Adipocyte (in vitro differentiated cells): ENCODE measurements at regions not wholly inside any gene's neighbourhood (a gene's known extent, or its start where the extent isn't known, plus 50 kb on each side); places are given as distances from the start of the nearest gene placed in this dataset.
"Not testable (repeated sequence)": the region's sequence is repeated elsewhere in the genome, so short reads cannot be mapped to it uniquely, and the experiment has no call there.

Experiments used
- DNase-seq: peaks from one replicate; pipeline ENCODE4 v3.0.0-alpha.2; 2015; ENCODE audit warnings: low read depth
- H3K27me3 ChIP-seq: replicated peaks from 2 replicates; pipeline ENCODE4 v1.7.0; 2013; ENCODE audit warnings: mild to moderate bottlenecking, low read length, moderate library complexity; ENCODE audit not compliant: control insufficient read depth, insufficient read depth
- H3K36me3 ChIP-seq: 2 replicates; pipeline ENCODE4 v1.7.0; 2013; ENCODE audit warnings: low read length, mild to moderate bottlenecking, moderate library complexity; ENCODE audit not compliant: control insufficient read depth, insufficient read depth, severe bottlenecking
- H3K4me1 ChIP-seq: 2 replicates; pipeline ENCODE4 v1.7.0; 2013; ENCODE audit warnings: mild to moderate bottlenecking, low read length, moderate library complexity; ENCODE audit not compliant: control insufficient read depth, insufficient read depth
- H3K4me3 ChIP-seq: 2 replicates; pipeline ENCODE4 v1.7.0; 2013; ENCODE audit warnings: mild to moderate bottlenecking, low read length, moderate library complexity
- H3K9ac ChIP-seq: 2 replicates; pipeline ENCODE4 v1.7.0; 2013; ENCODE audit warnings: mild to moderate bottlenecking, low read length, moderate library complexity
- H3K9me3 ChIP-seq: 2 replicates; pipeline ENCODE4 v1.7.0; 2013; ENCODE audit warnings: mild to moderate bottlenecking, low read length, moderate library complexity; ENCODE audit not compliant: control insufficient read depth

DNA sequence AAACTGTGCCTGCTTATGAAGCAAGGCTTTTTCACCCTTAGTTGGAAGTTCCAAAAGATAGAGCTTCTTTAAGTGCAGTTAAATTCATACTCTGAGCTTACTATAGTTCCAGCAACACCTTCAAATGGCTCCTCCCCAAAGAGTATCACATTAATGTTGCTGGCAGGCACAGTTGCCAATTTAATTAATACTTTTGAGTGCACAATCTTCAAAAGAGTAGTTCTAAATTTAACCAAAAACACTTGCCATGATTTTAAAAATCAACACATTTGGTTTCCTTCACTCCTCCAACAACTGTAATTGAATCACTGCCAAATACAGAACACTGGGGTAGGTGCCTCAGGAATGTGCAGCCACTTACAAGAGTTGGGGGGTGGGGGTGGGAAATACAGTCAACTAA is 150.6 kb upstream of the UBE2E3 start:
- Histone ChIP-seq H3K27me3 (no peaks in the 10 kb centered on the region), H3K4me3 (no peak overlapping the region), H3K9ac (no peak overlapping the region), H3K9me3 (no peaks in the 10 kb centered on the region), H3K4me1 (no peaks in the 10 kb centered on the region), H3K36me3 (no peaks in the 10 kb centered on the region)
- DNase-seq: no peak

DNA sequence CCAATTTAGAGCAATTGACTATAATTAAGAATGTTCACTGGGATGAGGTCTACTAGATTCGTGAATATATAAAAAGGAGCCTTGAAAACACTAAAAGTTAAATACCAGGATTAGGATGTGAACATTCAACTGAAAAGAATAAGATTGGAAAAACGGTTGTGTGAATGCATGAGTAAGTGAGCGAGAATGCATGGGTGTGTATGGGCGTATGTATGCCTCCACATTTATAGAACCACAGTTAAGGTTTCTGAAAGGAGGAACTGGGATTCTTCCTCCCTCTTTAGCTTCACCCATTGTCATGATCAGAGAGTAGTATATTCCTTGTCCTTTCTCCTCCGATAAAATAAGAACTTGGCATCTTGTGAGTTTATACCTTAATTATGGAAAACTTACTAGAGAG is 151.1 kb upstream of the UBE2E3 start:
- Histone ChIP-seq H3K9me3 (no peaks in the 10 kb centered on the region), H3K4me3 (no peak overlapping the region), H3K4me1 (no peaks in the 10 kb centered on the region), H3K9ac (no peak overlapping the region), H3K27me3 (no peaks in the 10 kb centered on the region), H3K36me3 (no peaks in the 10 kb centered on the region)
- no peak for DNase-seq

- no peak overlapping the region for H3K4me3 ChIP-seq
- DNase-seq: no peak
- no peaks in the 10 kb centered on the region for H3K36me3 ChIP-seq
- no peaks in the 10 kb centered on the region for H3K27me3 ChIP-seq
- H3K9me3 ChIP-seq: no peaks in the 10 kb centered on the region
- H3K9ac ChIP-seq: no peak overlapping the region
- H3K4me1 ChIP-seq: no peaks in the 10 kb centered on the region
Observed at GRCh38 chr2:180828756-180829155, 151.6 kb upstream of the UBE2E3 start.

DNA sequence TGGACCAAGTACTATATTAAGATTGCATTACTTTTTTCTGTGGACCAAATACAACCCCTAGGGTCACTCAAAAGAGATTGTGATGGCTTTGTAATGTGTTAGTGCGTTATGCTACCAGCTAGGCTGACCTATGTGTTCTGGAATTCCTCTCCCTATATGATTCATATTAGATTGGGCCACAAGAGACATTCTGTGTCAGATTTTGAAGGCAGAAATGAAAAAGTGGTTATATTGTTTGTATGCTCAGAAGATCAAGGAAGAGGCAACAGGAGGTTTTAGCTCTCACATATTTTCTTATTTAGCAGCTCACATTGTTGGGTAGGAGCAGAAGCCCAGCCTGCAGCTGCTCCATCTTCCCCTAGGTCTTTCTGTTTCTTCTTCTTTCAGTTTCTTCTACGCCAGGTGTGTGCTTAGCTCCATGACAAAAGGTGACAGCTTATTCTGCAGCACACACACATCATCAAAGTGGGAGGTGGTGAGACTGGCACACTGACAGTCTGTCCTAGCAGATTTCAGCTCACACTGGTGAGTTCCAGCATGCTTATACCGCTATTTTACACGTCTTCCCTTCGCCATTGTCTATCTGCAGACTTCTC is 156.8 kb upstream of the UBE2E3 start:
- peak; percentile 49 for DNase-seq
- H3K4me1 ChIP-seq: no peaks in the 10 kb centered on the region
- H3K4me3 ChIP-seq: no peak overlapping the region
- no peaks in the 10 kb centered on the region for H3K36me3 ChIP-seq
- H3K9ac ChIP-seq: no peak overlapping the region
- H3K27me3 ChIP-seq: no peaks in the 10 kb centered on the region
- no peaks in the 10 kb centered on the region for H3K9me3 ChIP-seq

GRCh38 chr2:180819106-180819505 is 161.3 kb upstream of the UBE2E3 start:
- H3K4me3 ChIP-seq: no peak overlapping the region
- H3K27me3 ChIP-seq: no peaks in the 10 kb centered on the region
- no peaks in the 10 kb centered on the region for H3K4me1 ChIP-seq
- H3K36me3 ChIP-seq: no peaks in the 10 kb centered on the region
- peaks cover 7% of the 10 kb centered on the region for H3K9me3 ChIP-seq
- no peak for DNase-seq
- H3K9ac ChIP-seq: no peak overlapping the region

GRCh38 chr2:180818700-180819099 is 161.7 kb upstream of the UBE2E3 start:
- H3K4me3 ChIP-seq, DNase-seq, H3K27me3 ChIP-seq, H3K36me3 ChIP-seq, H3K9me3 ChIP-seq, H3K9ac ChIP-seq, H3K4me1 ChIP-seq: not testable (repeated sequence)

GRCh38 chr2:180799141-180799540 is 181.3 kb upstream of the UBE2E3 start:
- Histone ChIP-seq H3K4me1 (no peaks in the 10 kb centered on the region), H3K36me3 (no peaks in the 10 kb centered on the region), H3K4me3 (no peak overlapping the region), H3K27me3 (no peaks in the 10 kb centered on the region), H3K9ac (no peak overlapping the region), H3K9me3 (no peaks in the 10 kb centered on the region)
- no peak for DNase-seq

GRCh38 chr2:180790891-180791290 is 189.5 kb upstream of the UBE2E3 start:
- H3K36me3 ChIP-seq: no peaks in the 10 kb centered on the region
- H3K9me3 ChIP-seq: peaks cover 6% of the 10 kb centered on the region
- no peaks in the 10 kb centered on the region for H3K4me1 ChIP-seq
- H3K27me3 ChIP-seq: no peaks in the 10 kb centered on the region
- no peak overlapping the region for H3K9ac ChIP-seq
- H3K4me3 ChIP-seq: no peak overlapping the region
- peak; percentile 40 for DNase-seq

DNA sequence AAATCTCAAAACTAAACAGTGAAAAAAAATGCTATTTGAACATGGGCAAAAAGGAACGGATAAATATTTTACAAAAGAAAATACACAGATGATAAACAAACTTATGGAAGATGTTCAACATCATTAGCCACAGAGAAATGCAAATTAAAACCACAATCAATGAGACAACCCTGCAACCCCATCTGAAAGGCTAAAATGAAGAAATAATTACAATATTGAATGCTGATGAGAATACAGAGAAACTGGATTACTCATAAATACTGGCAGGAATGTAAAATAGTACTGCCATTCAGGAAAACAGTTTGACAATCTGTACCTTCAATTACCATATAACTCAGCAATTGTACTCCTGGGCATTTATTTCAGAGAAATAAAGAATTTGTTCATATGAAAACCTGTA is 193.1 kb upstream of the UBE2E3 start:
- no peak overlapping the region for H3K4me3 ChIP-seq
- no peak for DNase-seq
- H3K4me1 ChIP-seq: no peaks in the 10 kb centered on the region

GRCh38 chr2:180781276-180781675 is 199.1 kb upstream of the UBE2E3 start:
- H3K27me3 ChIP-seq: no peaks in the 10 kb centered on the region
- H3K4me3 ChIP-seq: no peak overlapping the region
- no peak overlapping the region for H3K9ac ChIP-seq
- DNase-seq: peak; percentile 18
- H3K4me1 ChIP-seq: peaks cover 4% of the 10 kb centered on the region
- no peaks in the 10 kb centered on the region for H3K9me3 ChIP-seq
- H3K36me3 ChIP-seq: no peaks in the 10 kb centered on the region

More for the DNA sequence above, 193.1 kb upstream of the UBE2E3 start:
- H3K9ac ChIP-seq: no peak overlapping the region
- H3K27me3 ChIP-seq: no peaks in the 10 kb centered on the region
- H3K36me3 ChIP-seq: no peaks in the 10 kb centered on the region
- peaks cover 6% of the 10 kb centered on the region for H3K9me3 ChIP-seq

GRCh38 chr2:180778291-180778690 is 202.1 kb upstream of the UBE2E3 start:
- DNase-seq: no peak
- Histone ChIP-seq H3K4me3 (no peak overlapping the region), H3K4me1 (peaks cover 4% of the 10 kb centered on the region), H3K9me3 (no peaks in the 10 kb centered on the region), H3K36me3 (no peaks in the 10 kb centered on the region), H3K9ac (no peak overlapping the region), H3K27me3 (no peaks in the 10 kb centered on the region)

DNA sequence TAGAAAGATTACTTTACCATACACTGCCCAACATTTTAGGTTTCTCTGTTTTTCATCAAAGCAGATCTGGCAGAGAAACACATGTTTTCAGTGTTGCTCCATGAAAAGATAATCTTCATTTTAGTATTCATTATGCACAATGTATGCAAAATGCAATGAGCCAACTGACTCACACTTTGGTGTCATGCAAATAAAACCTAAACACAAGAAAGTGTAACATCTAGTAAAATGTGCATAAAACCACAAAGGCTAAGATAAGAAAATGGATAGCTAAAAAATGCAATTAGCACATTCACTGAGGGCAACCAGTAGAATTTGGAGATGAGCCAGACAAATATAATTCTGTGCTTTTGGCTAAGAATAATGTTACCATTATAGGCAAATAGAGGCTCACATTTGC is 203.5 kb upstream of the UBE2E3 start:
- Histone ChIP-seq H3K9ac (no peak overlapping the region), H3K36me3 (no peaks in the 10 kb centered on the region), H3K9me3 (no peaks in the 10 kb centered on the region), H3K4me3 (no peak overlapping the region), H3K4me1 (peaks cover 4% of the 10 kb centered on the region), H3K27me3 (no peaks in the 10 kb centered on the region)
- DNase-seq: no peak
